MM.1S (cell line): ENCODE measurements at regions not wholly inside any gene's neighbourhood (a gene's known extent, or its start where the extent isn't known, plus 50 kb on each side); places are given as distances from the start of the nearest gene placed in this dataset.

Experiments used
- DNase-seq: peaks from one replicate; pipeline ENCODE4 v3.0.0-alpha.2; 2015
- H2AFZ ChIP-seq: fragments of 300-600 bp; sonication (generic); 2 replicates; pipeline ENCODE4 v1.6.0; 2016; ENCODE audit warnings: antibody characterized with exemption, low read length
- H3F3A ChIP-seq: fragments of 300-600 bp; sonication (generic); 2 replicates; pipeline ENCODE4 v1.6.1; 2016; ENCODE audit warnings: mild to moderate bottlenecking, antibody characterized with exemption, low read length, moderate library complexity, mixed read lengths; ENCODE audit not compliant: insufficient read depth
- H3K27ac ChIP-seq: fragments of 300-600 bp; sonication (generic); 2 replicates; pipeline ENCODE4 v1.5.1; 2016; ENCODE audit warnings: mild to moderate bottlenecking, low read length
- H3K27me3 ChIP-seq: fragments of 300-600 bp; sonication (generic); replicated peaks from 2 replicates; pipeline ENCODE4 v1.6.0; 2016; ENCODE audit warnings: low read length; ENCODE audit not compliant: insufficient read depth
- H3K36me3 ChIP-seq: fragments of 300-600 bp; sonication (generic); replicated peaks from 2 replicates; pipeline ENCODE4 v1.6.1; 2016; ENCODE audit warnings: mild to moderate bottlenecking, low read length, mixed read lengths; ENCODE audit not compliant: insufficient read depth
- H3K4me1 ChIP-seq: fragments of 300-600 bp; sonication (generic); 2 replicates; pipeline ENCODE4 v1.6.1; 2016; ENCODE audit warnings: low read length, mixed read lengths
- H3K4me2 ChIP-seq: fragments of 300-600 bp; sonication (generic); 2 replicates; pipeline ENCODE4 v1.6.0; 2016; ENCODE audit warnings: low read depth, low read length
- H3K4me3 ChIP-seq: fragments of 300-600 bp; sonication (generic); 2 replicates; pipeline ENCODE4 v1.5.1; 2016; ENCODE audit warnings: low read length, mixed read lengths
- H3K79me2 ChIP-seq: fragments of 300-600 bp; sonication (generic); 2 replicates; pipeline ENCODE4 v1.6.1; 2016; ENCODE audit warnings: mixed run types, low read length, mixed read lengths
- H3K9ac ChIP-seq: fragments of 300-600 bp; sonication (generic); 2 replicates; pipeline ENCODE4 v1.6.1; 2016; ENCODE audit warnings: low read length, mixed read lengths
- H3K9me2 ChIP-seq: fragments of 300-600 bp; sonication (generic); replicated peaks from 2 replicates; pipeline ENCODE4 v1.6.1; 2016; ENCODE audit warnings: mild to moderate bottlenecking, low read length, mixed read lengths; ENCODE audit not compliant: insufficient read depth
- H3K9me3 ChIP-seq: fragments of 300-600 bp; sonication (generic); replicated peaks from 2 replicates; pipeline ENCODE4 v1.6.1; 2016; ENCODE audit warnings: mild to moderate bottlenecking, low read length, mixed read lengths; ENCODE audit not compliant: insufficient read depth
- H4K20me1 ChIP-seq: fragments of 300-600 bp; sonication (generic); 2 replicates; pipeline ENCODE4 v1.6.1; 2016; ENCODE audit warnings: mild to moderate bottlenecking, low read length, moderate library complexity, mixed read lengths; ENCODE audit not compliant: insufficient read depth
- CTCF ChIP-seq: fragments of 300-600 bp; sonication (generic); IDR thresholded peaks from 2 replicates; pipeline ENCODE4 v1.5.1; 2016; ENCODE audit warnings: antibody characterized with exemption, low read length, mixed read lengths
- EZH2 ChIP-seq: fragments of 300-600 bp; sonication (generic); optimal IDR thresholded peaks from 2 replicates; pipeline ENCODE3; 2017; ENCODE audit warnings: low read depth, mild to moderate bottlenecking, antibody characterized with exemption, low read length, mixed read lengths
- EZH2phosphoT487 ChIP-seq: fragments of 300-600 bp; sonication (generic); IDR thresholded peaks from 2 replicates; pipeline ENCODE4 v1.6.1; 2018; ENCODE audit warnings: antibody characterized with exemption, low read length

- Histone ChIP-seq H3K9me3 (no peaks in the 10 kb centered on the region), H2AFZ (no peak overlapping the region), H3K4me2 (no peak overlapping the region), H4K20me1 (no peaks in the 10 kb centered on the region), H3K27ac (no peak overlapping the region), H3K9me2 (no peaks in the 10 kb centered on the region), H3K36me3 (no peaks in the 10 kb centered on the region), H3K27me3 (no peaks in the 10 kb centered on the region), H3F3A (no peaks in the 10 kb centered on the region), H3K79me2 (no peaks in the 10 kb centered on the region), H3K4me3 (no peak overlapping the region), H3K4me1 (no peaks in the 10 kb centered on the region), H3K9ac (no peak overlapping the region)
- TF ChIP-seq CTCF = no peak
- TF ChIP-seq EZH2phosphoT487 = no peak
- TF ChIP-seq EZH2 = no peak
- DNase-seq = no peak
Measured at GRCh38 chr2:224135881-224136280, 96.8 kb upstream of the SERPINE2 start.

GRCh38 chr2:224134003-224134734 lies 95.1 kb upstream of the SERPINE2 start:
- Histone ChIP-seq H3K79me2 (no peaks in the 10 kb centered on the region), H3K4me2 (no peak overlapping the region), H3K27me3 (no peaks in the 10 kb centered on the region), H3K36me3 (no peaks in the 10 kb centered on the region), H3K9me2 (no peaks in the 10 kb centered on the region), H4K20me1 (no peaks in the 10 kb centered on the region), H3K9me3 (no peaks in the 10 kb centered on the region), H3K27ac (no peak overlapping the region), H3K4me3 (no peak overlapping the region), H3K9ac (no peak overlapping the region), H2AFZ (no peak overlapping the region), H3F3A (no peaks in the 10 kb centered on the region), H3K4me1 (no peaks in the 10 kb centered on the region)
- TF ChIP-seq EZH2 = no peak
- TF ChIP-seq EZH2phosphoT487 = no peak
- TF ChIP-seq CTCF = no peak
- no peak for DNase-seq

- H3K79me2 ChIP-seq = no peaks in the 10 kb centered on the region
- TF ChIP-seq EZH2phosphoT487 = no peak
- TF ChIP-seq EZH2 = no peak
- TF ChIP-seq CTCF = no peak
- no peaks in the 10 kb centered on the region for H3K36me3 ChIP-seq
- H4K20me1 ChIP-seq = no peaks in the 10 kb centered on the region
- no peak for DNase-seq
- no peaks in the 10 kb centered on the region for H3F3A ChIP-seq
- no peak overlapping the region for H3K9ac ChIP-seq
- H3K4me1 ChIP-seq = no peaks in the 10 kb centered on the region
- H3K9me3 ChIP-seq = no peaks in the 10 kb centered on the region
- no peaks in the 10 kb centered on the region for H3K9me2 ChIP-seq
- no peak overlapping the region for H3K27ac ChIP-seq
- no peaks in the 10 kb centered on the region for H3K27me3 ChIP-seq
- H3K4me2 ChIP-seq = no peak overlapping the region
- no peak overlapping the region for H2AFZ ChIP-seq
- H3K4me3 ChIP-seq = no peak overlapping the region
Measured at GRCh38 chr2:224133387-224133786, 94.3 kb upstream of the SERPINE2 start.
